Stimulated activated CD4-positive, alpha-beta T cell treated with anti-CD3 and anti-CD28 coated beads, Interleukin-12 subunit alpha, Interleukin-12 subunit beta, amount 100 ng/mL, for 24 hours (primary cell): ENCODE measurements at regions not wholly inside any gene's neighbourhood (a gene's known extent, or its start where the extent isn't known, plus 50 kb on each side); places are given as distances from the start of the nearest gene placed in this dataset.

Experiments used
- DNase-seq, 2 experiments: peaks; one replicate each; pipeline ENCODE4 v3.0.0-alpha.2; 2020; ENCODE audit warnings: low read depth in 2 of 2

DNA sequence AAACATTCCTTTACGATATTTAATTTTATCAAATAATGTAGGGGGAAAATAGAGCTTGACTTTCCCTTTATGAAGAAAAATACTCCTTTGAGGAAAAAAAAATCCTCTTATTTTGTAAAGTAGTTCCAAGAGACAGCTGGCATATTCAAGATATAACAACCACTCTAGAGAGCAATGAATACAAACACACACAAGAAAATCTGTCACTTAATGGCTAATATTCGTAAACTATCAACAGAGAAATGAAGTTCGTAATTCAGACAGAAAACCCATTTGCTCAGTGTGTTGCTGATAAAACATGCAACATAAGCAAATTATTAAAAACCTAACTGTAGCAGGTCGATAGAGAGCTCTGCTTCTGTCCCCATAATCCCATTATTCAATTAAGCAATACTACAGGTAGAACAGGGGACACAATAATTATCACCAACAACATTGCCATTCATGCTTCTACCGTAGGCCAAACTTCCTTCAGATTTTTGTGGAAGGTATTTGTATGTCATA, 714.4 kb upstream of the MARCKS start:
- no peak for DNase-seq

DNA sequence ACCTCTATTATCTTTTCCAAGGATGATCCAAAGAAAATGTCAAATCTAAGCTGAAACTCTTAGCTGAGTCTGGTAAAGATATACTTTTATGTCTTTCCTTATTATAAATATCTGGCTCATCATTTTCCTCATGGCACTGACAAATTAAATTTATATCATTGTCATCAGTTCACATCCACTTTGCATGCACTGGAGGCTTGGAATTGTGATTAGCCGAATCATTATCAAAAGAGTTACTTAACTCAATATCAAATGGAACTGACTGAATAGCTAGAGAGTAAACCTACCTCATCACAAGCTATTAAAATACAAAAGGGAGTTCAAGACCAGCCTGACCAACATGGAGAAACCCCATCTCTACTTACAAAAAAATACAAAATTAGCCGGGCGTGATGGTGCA, 713.9 kb upstream of the MARCKS start:
- DNase-seq: no peak

DNA sequence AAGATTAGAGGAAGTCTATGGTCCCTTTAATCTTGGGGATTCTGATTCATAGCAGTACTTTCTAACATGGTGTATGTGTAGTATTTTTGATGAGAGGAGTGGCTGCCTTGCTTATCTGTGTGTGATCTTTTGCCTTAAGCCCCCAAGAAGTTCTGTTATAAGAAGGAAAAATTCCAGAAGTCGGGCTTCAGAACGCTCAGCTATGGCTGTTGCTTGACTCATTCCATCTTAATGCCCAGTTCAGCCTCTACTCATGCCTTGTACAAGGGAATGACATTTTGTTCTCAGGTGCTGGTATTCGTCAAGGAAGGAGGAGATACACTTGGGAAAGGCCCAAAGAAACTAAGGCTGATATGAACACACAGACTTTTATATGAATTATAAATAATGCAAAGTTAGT, 713.0 kb upstream of the MARCKS start:
- DNase-seq: no peak

DNA sequence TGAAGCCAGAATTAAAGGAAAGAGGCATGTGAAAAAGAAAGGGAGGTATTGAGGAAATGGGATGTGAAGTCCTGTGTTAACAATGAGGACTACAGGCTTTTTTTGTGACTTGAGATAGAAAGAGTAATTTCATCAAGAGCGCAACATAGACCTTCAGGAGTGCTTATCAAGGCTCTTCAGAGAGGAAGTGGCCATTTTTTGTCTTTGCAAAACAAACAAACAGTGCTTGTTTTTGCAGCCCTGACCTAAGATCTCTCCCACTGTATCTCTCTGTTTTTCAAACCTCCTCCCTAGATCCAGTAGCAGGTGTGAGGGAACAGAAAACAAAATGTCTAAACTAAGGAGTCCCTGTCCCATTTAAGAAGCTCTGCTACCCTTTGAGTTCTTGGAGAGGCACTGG, 710.3 kb upstream of the MARCKS start:
- no peak for DNase-seq

DNA sequence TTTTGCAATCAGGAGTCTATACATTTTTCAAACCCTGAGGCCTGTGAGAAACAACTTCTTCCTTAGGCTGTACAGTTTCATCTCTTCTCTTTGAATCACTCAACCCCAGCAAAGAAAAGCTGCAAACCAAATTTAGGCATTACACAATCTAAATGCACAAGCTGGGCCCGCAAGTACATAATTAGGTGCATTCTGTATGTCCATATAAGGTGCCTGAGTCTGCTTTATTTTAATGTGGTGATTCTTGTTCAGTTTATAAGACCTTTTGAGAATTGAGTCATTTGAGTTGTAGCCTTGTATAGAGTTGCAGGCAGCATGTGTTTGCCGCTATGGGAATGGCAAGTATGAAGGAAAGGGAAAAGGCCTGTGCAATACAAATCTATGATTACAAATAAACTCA, 709.6 kb upstream of the MARCKS start:
- no peak for DNase-seq

DNA sequence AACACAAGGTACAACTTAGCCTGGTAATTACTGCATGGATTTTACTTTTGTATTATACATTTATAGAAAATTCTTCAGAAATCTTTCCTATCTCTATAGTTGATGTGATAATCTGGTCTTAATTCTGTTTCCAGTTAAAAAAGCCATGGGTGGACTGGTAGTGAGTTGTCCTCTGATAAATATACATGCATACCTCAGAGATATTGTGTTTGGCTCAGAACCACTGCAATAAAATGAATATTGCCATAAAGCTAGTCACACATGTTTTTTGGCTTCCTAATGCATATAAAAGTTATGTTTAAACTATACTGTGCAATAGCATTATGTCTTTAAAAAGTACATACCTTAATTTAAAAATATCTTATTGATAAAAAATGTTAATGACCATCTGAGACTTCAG, 708.6 kb upstream of the MARCKS start:
- DNase-seq: no peak

DNA sequence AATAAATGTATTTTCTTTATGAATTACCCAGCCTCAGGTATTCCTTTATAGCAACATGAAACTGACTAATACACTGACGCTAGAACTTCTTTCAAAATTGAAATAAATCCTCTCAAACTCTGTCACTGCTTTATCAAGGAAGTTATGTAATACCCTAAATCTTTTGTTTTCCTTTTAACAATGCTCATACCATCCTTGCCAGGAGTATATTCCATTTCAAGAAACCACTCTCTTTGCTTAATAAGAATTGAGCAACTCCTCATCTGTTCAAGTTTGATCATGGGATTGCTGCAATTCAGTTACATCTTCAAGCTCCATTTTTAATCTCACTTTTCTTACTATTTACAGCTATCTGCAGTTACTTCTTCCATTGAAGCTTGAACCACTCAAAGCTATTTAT, 707.6 kb upstream of the MARCKS start:
- DNase-seq: no peak

DNA sequence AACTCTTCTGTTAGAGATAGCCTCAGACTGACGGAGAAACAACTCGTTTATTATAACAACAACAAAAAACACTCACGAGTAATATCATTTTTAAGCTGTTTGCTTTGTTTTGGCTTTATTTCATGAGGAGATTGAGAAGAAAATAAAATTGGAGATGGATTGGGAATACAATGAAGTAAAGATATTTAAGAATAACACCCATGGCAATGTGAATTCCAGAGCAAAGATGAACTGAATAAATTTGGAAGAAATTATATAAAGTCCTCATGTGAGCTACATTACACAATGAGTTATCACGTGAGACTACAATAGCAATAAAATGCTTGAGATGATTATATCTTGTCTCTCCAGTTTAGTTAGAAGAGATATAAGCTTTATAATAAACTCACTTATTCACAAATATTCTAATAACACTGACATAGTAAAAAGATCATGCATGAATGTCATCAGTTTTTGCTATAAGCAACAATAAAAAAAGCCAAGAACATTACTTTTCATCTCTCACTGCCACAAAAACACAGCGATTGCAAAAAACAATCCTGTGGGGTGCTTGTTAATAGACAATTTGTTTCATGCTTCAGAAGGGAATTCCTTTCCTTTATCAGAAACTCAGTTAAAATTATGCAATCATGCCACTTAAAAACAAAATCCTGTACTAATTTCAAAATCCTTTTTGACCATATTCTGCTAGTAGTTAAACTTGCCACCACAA, 696.7 kb upstream of the MARCKS start:
- DNase-seq: no peak

DNA sequence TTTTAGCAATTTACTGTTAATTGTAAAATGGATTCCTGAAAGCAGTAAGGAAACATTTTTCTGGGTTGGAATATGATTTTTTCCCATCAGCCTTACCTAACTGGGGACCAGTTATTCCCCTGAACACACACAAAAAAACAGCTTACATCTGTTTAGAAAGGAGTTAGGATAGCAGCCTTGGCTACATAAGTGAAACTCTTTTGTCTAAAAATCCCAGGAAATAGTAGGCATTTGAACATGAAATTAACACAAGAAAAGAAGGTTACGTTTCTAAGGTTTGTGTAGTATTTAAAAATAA, 696.2 kb upstream of the MARCKS start:
- no peak for DNase-seq

DNA sequence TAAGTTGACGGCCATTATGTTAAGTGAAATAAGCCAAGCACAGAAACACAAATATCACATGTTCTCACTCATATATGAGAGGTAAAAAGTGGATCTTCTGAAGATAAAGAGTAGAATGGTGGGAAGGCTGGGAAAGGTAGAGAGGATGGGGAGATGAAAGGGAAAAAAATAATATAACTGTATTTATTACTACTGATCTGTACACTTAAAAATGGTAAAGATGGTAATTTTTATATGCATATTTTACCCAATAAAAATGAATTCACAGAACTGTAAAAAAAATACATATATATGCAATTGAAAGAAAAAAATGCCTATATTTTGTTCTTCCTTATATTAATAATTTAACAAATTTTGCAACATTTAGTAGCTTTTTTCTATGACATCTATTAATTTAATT, 694.4 kb upstream of the MARCKS start:
- no peak for DNase-seq

DNA sequence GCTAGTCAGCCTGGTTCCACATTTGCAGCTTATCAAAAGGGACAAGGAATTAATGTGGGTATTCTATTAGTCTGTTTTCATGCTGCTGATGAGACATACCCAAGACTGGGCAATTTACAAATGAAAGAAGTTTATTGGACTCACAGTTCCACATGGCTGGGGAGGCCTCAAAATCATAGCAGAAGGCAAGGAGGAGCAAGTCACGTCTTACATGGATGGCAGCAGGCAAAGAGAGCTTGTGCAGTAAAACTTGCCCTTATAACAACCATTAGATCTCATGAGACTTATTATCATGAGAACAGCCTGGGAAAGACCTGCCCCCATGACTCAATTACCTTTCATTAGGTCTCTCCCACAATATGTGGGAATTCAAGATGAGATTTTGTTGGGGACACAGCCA, 689.1 kb upstream of the MARCKS start:
- no peak for DNase-seq

DNA sequence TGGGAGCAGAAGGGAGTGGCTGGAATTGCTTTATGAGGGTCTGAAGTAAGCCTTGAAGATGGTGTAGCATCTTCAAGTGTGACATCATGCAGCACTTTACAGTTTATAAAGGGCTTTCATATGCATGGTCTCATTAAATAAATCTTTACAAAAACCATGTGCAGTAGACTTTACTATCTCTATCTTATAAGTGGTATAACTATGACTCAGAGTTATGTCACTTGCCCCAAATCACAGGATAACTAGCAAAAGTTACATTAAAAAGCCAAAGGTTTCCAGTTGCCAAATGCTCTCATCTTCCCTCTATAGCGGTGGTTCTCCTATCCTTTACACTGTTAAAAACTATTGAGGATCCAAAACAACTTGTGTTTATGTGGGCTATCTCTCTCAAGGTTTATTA, 687.7 kb upstream of the MARCKS start:
- no peak for DNase-seq

DNA sequence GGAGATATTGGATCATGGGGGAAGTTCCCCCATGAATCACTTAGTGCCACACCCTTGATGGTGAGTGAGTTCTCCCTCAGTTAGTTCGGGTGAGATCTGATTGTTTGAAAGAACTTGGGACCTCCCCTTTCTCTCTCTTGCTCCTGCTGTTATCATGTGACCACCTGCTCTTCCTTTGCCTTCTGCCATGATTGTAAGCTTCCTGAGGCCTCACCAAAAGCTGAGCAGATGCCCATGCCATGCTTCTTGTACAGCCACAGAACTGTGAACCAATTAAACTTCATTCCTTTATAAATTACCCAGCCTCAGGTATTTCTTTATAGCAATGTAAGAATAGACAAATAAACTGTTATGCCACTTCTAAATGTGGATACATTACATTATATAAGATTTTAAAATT, 686.7 kb upstream of the MARCKS start:
- no peak for DNase-seq

DNA sequence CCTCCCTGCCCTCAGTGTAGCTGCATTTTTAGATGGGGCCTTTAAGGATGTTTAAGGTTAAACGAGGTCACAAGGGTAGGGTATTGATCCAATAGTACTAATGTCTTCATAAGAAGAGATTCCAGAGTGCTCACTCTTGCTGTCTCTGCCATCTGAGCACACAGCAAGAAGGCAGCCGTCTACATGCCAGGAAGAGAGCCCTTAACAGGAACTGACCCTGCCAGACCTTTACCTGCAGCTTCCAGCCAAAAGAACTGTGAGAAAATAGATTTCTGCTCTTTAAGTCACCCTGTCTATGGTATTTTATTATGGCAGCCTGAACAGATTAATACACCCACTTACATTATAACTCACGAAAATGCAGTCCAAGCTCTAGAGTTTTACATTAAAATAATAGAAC, 685.3 kb upstream of the MARCKS start:
- no peak for DNase-seq

DNA sequence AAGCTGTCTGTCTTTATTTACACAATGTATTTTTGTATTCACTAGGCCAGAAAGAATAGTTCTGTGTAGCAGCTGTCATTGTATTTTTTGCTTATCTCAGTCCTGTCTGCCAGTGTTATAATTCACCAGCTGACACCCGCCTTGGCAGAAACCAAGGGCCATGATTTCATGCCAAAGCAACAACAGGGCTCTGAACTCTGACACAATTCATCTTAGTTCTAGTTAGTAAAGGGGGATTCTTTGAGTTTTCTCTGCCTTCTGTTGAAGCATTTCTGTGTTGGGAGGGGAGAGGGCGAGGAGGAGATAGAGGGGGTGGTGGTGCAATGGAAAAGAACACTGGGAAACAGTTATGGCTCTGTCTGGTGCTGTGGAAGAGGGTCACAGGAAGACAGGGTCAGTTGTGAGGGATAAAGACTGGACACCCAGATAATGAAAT, 684.6 kb upstream of the MARCKS start:
- no peak for DNase-seq

DNA sequence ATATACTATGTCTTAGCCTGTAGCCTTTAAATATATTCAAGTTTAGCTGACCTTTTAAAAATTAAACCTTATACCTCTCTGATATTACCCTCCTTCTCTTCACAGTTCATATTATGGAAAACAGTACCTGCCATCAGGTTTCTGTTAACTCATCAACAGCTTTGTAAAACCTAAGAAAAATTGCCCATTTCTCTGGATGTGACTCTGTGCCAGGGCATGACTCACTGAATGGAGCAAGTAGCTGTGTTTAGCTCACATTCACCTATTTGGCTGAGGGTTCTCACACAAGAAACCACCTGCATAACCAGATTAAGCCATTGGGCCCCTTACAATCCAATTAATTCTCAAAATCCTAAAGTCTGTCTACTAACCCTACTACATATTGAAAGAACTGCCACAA, 678.8 kb upstream of the MARCKS start:
- DNase-seq: no peak

DNA sequence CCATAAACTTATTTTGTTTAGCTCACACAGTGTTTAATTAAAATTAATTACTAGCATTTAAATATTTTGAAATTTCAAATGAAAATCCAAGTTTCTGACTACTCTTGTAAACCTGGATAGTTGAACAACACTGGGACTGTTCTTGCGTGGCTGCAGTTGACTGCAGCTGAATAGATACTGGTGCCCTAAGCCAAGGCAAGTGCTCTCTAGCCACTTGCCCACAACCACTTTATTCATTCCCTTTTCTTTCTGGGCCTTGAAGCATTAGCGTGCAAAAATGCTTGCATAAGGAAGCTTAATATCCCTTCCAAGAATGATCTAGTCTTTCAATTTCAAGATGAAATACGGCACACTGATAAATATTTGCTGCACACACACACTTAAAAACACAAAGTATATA, 676.0 kb upstream of the MARCKS start:
- DNase-seq: no peak

DNA sequence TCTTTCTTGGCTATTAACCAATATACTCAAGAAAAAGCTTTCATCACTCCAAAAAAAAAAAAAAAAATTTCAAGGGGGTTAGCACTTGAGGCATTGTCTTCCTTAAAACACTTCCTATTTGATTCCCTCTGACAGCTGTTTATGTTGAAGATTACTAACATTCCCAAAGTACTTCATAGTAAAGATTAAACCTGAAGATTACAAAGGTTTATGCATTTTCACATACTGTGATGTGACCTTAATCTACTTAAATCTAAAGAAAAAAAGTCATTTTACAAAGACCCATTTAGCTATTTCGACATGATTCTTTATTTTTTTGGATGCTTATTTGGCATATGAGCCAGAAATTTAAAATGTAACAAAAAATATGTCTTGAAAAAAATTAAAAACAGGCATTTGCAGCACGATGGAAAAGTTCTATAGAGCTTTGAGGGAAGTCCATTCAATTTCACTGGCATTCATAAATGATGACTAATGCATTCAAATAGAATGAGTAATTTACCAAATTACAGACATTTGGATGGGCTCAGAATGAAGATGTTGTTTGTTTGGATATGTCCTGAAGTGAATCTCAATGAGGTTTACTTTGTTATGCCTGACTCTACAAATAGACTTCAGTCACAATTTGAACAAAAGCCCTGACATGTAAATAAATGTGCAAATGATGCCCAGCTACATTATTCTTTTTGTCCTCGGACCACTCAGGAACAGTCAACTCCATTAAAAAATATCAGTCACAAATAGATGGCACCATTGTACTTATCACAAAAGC, 674.6 kb upstream of the MARCKS start:
- DNase-seq: no peak

DNA sequence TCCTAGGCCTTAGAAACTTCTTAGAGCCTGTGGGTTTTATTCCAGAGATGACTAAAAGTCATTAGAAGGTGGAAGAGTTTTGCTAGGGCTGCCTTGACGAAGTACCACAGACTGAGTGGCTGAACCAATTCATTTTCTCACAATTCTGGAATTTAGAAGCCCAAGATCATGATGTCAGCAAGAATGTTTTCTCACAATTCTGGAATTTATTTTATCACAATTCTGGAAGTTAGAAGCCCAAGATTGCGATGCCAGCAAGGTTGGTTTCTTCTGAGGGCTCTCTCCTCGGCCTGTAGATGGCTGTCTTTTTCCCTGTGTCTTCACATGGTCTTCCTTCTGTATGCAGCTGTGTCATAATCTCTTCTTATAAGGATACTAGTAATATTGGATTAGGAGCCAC, 672.9 kb upstream of the MARCKS start:
- no peak for DNase-seq

DNA sequence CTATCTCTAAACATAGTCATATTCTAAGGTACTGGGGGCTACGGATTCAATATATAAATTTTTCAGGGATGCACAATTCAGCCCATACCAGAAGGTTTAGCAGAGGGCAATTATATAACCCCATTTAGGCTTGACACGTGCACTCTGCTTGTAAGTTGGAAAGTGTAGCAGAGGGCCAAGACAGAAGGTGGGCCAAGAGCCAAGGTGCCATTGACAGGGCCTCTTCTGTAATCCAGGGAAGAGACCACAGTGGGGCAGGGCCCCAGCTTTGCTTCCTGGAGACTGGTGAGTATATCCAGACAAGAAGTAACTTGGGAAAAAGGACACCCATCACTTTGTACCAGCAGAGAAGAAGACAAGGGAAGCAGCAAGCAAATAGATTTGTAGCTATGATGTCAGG, 672.4 kb upstream of the MARCKS start:
- no peak for DNase-seq

DNA sequence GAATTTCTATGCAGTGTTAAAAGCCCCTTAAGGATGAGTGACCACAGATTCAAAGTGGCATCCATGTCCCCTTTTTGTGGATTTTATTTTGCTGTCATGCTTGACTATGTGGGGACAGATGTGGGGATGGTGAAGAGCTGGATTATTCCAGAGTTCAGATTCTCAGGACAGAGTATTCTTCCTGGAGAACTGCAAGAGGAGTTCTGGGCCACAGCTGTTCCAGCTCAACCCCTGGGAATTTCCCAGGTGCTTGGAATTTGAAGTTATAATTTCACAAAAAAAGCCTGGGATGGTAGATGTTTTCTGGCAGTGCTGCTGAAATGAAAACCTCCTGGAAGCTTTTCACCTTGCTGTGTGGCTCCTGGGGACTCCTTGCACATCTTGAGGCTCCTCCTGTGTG, 671.8 kb upstream of the MARCKS start:
- DNase-seq: no peak

DNA sequence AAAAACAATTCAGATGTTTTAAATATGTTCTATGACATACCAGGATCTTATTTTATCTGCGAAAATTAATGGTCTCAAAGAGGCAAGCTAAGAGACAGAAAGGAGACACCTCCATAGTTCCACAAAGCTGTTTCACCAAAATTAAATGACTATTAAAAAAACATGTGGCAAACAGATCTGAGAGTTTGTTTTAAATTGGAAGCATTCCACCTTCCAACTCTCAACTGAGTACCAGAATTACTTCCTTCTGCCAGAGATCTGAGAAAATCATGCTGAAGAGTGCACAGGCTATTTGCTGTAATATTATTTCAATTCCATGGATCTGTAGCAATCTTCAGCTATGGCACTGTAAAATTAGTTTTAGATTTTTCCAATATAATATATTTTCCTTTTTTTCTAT, 669.5 kb upstream of the MARCKS start:
- no peak for DNase-seq

DNA sequence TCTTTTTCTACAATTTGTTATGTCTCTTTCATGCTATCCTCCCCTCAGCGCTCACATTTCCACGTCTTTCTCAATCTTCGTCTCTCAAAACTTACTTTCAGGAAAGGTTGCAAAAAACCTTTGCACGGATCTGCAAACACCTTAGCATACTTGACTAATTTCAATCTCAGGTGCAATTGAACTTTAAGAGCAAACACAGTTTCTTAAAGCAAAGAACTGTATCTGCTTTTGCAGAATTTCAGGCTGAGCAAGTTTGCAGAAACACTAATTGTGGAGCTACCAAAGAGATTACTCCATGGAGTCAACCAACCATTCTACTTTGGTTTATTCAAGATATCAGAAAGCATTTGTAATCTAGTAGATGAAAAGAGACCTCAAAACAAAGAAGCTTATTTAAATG, 668.2 kb upstream of the MARCKS start:
- no peak for DNase-seq

DNA sequence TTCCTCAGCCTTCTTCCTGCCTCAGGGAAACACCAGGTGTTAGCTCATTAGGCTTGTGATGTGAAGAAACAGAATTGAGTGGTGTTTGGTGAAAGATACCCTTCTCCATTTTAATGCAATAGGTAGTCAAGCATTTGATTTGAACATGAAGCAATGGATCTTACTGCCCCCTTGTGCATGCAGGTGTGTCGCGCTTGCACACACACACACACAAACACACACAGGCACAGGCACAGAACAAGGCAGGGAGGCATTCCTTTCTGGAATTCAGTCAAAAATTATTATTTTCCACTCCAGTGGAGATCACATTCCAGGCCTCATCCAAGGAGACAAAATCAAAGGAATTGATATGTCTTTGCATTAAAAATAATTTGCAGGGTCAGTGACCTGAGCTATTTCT, 667.0 kb upstream of the MARCKS start:
- no peak for DNase-seq
